Stimulated activated CD8-positive, alpha-beta memory T cell treated with anti-CD3 and anti-CD28 coated beads, Interleukin-12 subunit alpha, Interleukin-12 subunit beta, amount 100 ng/mL, for 4 hours (primary cell): ENCODE measurements at regions not wholly inside any gene's neighbourhood (a gene's known extent, or its start where the extent isn't known, plus 50 kb on each side); places are given as distances from the start of the nearest gene placed in this dataset.
A peak's percentile ranks its signal among the peaks of the same experiment; 100 is the strongest.

Source experiments
- DNase-seq: peaks from one replicate; pipeline ENCODE4 v3.0.0-alpha.2; 2020; ENCODE audit warnings: low read depth

- no peak for DNase-seq
Observed at GRCh38 chrX:150164971-150165600, 198.0 kb upstream of the MAMLD1 start.

DNA sequence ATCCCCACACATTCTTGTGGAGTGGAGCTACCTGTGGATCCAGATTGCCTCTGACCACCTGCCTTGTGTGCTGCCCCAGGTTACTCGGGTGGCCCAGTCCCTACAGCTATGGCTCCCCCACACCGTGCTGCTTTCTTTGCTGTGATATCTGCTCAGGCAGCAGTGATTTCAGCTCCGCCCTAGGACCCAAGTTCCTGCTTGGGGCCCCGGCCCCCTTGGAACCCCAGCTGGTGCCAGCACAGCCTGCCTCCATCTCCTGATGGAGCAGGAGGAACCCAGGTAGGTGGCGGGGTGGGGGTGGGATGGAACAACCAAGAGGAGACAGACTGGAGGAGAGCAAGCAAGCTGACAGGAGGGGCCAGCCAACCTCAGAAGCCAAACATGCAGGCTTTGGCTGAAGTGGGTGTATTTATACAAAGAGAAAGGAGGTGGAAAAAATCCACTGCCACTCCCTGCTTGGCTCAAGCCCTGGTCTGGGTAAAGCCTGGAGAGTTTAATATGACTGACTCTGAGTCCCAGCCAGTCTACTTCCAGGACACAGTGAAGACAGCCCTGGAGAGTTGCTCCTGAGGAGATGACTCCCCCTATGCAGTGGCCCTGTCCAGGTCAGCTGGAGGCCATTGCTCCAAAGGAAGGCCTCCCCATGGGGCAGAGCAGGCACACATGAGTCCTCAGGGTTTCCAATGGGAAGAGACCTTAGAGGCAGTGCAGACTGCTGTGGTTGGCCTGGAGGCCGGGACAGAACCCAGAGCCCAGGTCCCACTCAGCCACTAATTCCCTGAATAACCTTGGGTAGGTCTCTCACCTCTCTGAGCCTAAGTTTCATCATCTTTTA, 197.1 kb upstream of the MAMLD1 start:
- DNase-seq, result no peak

DNA sequence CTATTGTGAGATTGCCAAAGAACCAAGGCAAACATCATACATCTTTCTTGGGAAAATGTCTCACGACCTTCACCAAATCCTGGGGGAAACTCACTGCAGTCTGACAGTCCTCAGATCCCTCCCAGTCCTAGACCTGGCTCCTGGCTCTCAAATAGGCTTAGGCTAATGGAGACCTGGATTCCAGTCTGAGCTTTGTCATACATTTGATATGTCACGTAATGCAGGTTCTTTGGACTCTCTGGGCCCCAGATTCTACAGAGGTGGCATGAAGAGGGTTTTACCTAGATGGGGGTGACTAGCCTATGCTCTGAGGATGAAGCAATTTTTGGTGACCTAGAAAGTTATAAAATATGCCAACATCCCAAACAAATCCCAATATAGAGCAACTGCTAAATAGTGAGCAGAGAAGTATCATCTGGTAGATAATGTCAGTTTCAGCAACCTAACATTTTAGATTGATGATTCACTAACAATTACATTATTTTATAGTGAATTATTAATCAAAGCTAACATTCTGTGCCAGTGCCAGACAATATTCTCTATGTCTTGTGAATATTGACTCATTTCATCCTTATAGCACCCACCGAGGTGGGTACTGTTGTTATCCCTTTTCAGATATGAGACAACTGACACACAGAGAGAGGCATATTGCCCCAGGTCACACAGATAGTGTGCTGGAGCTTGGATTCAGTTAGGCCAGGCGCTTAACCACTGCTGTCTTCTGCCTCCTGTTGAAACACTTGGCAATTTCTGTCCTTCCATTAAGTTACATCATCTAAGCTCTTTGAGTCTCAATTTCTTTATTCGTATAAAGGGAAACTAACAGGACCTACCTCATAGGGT, 195.4 kb upstream of the MAMLD1 start:
- DNase-seq, result no peak

DNA sequence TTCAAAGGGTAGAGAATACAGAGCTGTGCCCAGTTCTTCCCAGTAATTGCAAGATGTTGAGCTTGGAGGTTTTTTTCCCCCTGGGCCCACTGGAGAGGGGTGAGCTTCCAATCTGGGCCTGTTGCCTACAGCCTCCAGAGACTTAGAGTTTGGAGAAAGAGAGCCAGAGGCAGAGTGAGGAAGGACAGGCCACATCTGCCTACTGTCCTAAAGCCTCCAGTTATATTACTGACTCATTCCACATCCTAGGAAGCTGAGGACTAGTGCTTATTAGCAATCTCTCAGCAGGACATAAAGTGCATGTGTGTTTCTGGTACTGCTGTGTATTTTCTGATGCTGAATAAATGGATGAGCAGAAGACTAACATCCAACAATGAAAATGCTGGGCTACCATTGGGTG, 181.0 kb upstream of the MAMLD1 start:
- no peak for DNase-seq

- DNase-seq, result no peak
Observed at GRCh38 chrX:150184491-150184890, 178.6 kb upstream of the MAMLD1 start.

GRCh38 chrX:150185766-150186165, 177.4 kb upstream of the MAMLD1 start:
- no peak for DNase-seq

- DNase-seq, result no peak
Observed at GRCh38 chrX:150192816-150193215, 170.3 kb upstream of the MAMLD1 start.

GRCh38 chrX:150196285-150196684, 166.8 kb upstream of the MAMLD1 start:
- no peak for DNase-seq

DNA sequence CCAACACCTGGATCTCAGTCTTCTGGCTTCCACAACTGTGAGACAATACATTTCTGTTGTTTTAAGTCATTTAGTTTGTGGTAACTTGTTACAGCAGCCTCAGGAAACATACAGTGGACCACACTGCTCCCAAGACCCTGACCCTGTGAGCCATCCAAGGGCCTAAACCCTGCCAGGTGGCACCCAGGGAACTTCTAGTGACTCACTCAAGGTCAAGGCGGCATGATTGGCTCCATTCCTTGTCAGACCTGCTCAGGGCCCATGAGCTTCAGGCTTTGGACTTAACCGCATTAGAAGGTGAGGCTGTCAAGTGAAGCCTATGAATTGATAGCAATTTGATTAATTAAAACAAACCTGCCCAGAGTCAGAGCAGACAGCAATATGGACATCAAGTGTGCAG, 165.7 kb upstream of the MAMLD1 start:
- no peak for DNase-seq

DNA sequence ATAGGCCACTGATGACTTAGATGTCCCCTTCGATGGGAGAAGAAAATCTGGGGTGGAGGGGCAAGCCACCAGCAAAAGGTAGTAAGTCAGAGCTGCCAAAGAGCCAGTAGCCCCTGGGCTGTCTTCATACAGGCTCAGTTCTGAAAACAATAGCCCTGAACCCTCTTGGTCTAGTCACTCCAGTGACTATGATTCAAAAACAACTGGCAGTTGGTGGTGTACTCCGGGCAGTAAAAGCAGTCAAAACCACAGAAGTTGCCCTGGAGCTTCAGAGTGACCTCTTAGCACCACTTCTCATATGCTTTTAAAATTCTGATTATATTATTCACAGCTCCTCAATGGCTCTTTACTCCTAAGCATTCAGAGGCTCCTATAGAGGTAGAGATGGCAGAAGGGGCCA, 164.3 kb upstream of the MAMLD1 start:
- no peak for DNase-seq

- DNase-seq, result no peak
Observed at GRCh38 chrX:150199181-150199580, 163.9 kb upstream of the MAMLD1 start.

- no peak for DNase-seq
Observed at GRCh38 chrX:150199803-150200202, 163.3 kb upstream of the MAMLD1 start.

DNA sequence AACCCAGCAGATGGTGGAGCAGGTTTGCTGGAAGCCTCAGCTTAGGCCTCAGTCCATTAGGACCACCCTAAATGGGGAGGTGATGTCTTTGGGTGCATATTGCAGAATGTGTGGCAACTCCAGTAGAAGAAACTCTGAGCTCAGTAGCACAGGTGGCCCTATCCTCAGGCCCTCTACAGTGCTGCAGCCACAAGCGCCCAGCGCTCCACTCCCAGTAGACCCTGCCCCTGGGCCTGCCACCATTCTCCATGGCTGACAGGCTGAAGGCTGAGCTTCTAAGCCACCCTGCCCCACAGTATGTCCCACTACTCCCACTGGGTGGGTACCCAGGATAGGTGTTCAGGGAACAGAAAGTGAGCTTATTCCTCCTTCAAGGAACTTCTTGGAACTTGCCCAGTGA, 162.8 kb upstream of the MAMLD1 start:
- DNase-seq, result no peak

DNA sequence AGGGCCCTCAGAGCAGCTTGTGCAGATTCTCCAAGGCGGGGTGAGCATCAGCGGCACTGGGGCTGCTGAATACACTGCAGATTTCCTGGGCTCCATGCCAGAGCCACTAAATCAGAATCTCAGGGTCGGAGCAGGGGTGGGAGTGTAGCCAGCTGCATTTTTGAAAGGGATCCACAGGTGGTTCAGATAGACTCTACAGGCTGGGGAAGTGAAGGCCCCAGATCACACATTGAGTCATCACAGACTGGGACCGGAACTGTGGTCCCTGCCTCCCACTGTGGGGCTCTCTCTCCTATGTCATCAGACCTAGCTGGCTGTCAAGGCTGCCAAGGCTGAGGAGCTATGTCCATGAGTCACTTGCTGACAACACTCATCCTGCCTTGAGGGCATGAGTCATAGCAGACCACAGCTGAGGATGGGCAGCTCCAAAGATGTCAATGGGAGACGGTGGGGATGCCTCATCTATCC, 162.3 kb upstream of the MAMLD1 start:
- peak; percentile 9 for DNase-seq

DNA sequence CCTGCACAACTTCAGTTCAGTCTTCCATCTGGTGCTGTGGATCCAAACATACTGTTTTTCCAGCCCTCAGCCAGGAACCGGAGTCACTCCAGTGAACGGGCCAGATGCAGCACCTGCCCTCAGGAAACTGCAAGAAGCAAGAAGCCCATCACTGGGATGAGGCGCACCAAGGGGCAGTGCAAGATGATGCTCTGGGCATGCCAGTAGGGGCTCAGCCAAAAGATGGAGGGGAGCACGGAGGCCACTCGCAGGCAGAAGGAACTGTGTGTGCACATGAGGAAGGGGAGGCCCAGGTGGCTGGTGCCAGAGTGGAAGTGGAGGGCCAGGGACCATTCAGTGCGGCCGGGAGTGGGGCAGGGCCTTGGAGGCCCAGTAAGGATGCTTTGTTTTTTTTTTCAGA, 161.7 kb upstream of the MAMLD1 start:
- no peak for DNase-seq

DNA sequence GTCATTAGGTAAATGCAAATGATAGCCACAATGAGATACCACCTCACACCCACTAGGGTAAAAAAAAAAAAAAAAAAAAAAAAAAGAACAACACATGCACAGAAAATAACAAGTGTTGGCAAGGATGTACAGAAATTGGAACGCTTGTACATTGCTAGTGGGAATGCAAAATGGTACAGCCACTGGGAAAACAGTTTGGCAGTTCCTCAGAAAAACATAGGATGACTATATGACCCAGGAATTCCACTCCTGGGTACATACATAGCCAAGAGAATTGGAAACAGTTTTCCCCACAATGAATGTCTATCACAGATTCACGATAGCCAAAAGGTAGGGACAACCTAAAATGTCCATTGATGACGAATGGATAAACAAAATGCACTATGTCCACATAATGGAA, 161.3 kb upstream of the MAMLD1 start:
- DNase-seq, result no peak

DNA sequence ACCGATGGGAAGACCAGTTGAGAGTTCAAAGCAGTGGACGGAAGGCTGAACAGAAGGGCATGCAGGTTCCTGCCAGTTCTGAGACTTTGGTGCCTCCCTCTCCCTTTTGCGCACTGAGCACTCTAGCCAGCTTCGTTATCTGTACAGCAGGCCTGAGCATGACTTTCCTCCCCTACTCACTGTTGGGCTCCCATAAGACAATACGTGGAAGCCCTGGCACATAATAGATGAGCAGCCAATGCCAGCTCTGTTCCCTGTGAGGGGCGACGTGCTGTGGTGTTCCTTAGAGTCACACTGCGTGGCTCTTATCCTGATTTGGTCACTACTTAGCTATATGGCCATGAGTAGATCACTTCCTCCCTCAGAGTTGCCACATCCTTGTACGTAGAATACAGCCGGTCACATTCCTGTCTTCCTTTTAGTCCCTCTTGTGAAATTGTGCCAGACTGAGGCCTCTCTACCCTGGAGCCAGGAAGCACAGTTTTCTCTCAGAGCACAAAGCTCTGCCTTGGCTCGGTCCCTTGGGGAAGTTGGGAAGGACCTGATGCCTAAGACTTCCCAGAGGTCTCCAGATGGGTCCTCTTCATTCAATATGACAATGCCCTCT, 160.4 kb upstream of the MAMLD1 start:
- no peak for DNase-seq

- no peak for DNase-seq
Observed at GRCh38 chrX:150203248-150203645, 159.9 kb upstream of the MAMLD1 start.

GRCh38 chrX:150205011-150205410, 158.1 kb upstream of the MAMLD1 start:
- no peak for DNase-seq

GRCh38 chrX:150207733-150208132, 155.4 kb upstream of the MAMLD1 start:
- DNase-seq, result no peak

DNA sequence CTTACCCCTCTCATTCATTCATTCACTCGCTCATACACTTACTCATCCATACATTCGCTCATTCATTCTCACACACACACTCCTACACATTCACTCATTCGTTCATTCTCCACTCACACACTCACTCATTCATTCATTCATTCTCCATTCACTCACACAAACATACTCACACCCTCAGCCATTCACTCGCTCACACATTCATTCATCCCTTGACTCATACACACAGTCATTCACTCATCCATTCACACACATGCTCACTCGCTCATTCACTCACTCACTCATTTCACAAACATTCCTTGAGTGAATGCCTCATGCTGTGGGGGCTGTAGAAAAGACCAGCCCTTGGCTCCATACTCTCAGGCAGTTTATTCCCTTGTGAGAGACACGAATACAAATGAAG, 151.1 kb upstream of the MAMLD1 start:
- no peak for DNase-seq
